Osteocyte (in vitro differentiated cells): ENCODE measurements at regions not wholly inside any gene's neighbourhood (a gene's known extent, or its start where the extent isn't known, plus 50 kb on each side); places are given as distances from the start of the nearest gene placed in this dataset.

Experiments
- DNase-seq: peaks from one replicate; pipeline ENCODE4 v3.0.0; 2021; ENCODE audit warnings: mixed read lengths; ENCODE audit not compliant: unreplicated experiment; ENCODE audit errors: extremely low spot score
- H3K27ac Mint-ChIP-seq: one replicate; pipeline ENCODE4 v1.8.0; 2021; ENCODE audit warnings: mild to moderate bottlenecking, mixed read lengths; ENCODE audit not compliant: unreplicated experiment
- H3K27me3 Mint-ChIP-seq: one replicate; pipeline ENCODE4 v1.8.0; 2021; ENCODE audit warnings: mixed read lengths; ENCODE audit not compliant: unreplicated experiment
- H3K36me3 Mint-ChIP-seq: one replicate; pipeline ENCODE4 v1.8.0; 2021; ENCODE audit warnings: mixed read lengths; ENCODE audit not compliant: unreplicated experiment
- H3K4me1 Mint-ChIP-seq: one replicate; pipeline ENCODE4 v1.8.0; 2021; ENCODE audit warnings: mixed read lengths; ENCODE audit not compliant: unreplicated experiment
- H3K4me3 Mint-ChIP-seq: one replicate; pipeline ENCODE4 v1.8.0; 2021; ENCODE audit warnings: mild to moderate bottlenecking, moderate library complexity, mixed read lengths; ENCODE audit not compliant: unreplicated experiment
- H3K9me3 Mint-ChIP-seq: one replicate; pipeline ENCODE4 v1.8.0; 2021; ENCODE audit warnings: mixed read lengths; ENCODE audit not compliant: unreplicated experiment
- CTCF ChIP-seq: fragments of 200-600 bp; sonication (generic); IDR thresholded peaks from 2 replicates; pipeline ENCODE4 v1.5.0; 2021; ENCODE audit warnings: antibody characterized with exemption, mild to moderate bottlenecking, moderate library complexity

- Mint-ChIP-seq H3K9me3 (no peaks in the 10 kb centered on the region), H3K27ac (no peak overlapping the region), H3K36me3 (no peaks in the 10 kb centered on the region), H3K27me3 (peaks cover 57% of the 10 kb centered on the region), H3K4me3 (no peak overlapping the region), H3K4me1 (no peaks in the 10 kb centered on the region)
- TF ChIP-seq CTCF: no peak
- no peak for DNase-seq
Observed at GRCh38 chr2:235373171-235373570, 120.7 kb upstream of the AGAP1 start.

- Mint-ChIP-seq H3K9me3 (no peaks in the 10 kb centered on the region), H3K4me3 (no peak overlapping the region), H3K36me3 (no peaks in the 10 kb centered on the region), H3K27ac (no peak overlapping the region), H3K27me3 (peaks cover 43% of the 10 kb centered on the region), H3K4me1 (no peaks in the 10 kb centered on the region)
- DNase-seq: no peak
- TF ChIP-seq CTCF: no peak
Observed at GRCh38 chr2:235377176-235377575, 116.7 kb upstream of the AGAP1 start.

GRCh38 chr2:235378246-235378645 lies 115.6 kb upstream of the AGAP1 start:
- no peak for TF ChIP-seq CTCF
- Mint-ChIP-seq H3K36me3 (no peaks in the 10 kb centered on the region), H3K27me3 (peaks cover 40% of the 10 kb centered on the region), H3K4me3 (no peak overlapping the region), H3K4me1 (no peaks in the 10 kb centered on the region), H3K9me3 (no peaks in the 10 kb centered on the region), H3K27ac (no peak overlapping the region)
- no peak for DNase-seq

GRCh38 chr2:235378944-235379343 lies 114.9 kb upstream of the AGAP1 start:
- DNase-seq: no peak
- Mint-ChIP-seq H3K9me3 (no peaks in the 10 kb centered on the region), H3K27me3 (peaks cover 38% of the 10 kb centered on the region), H3K36me3 (no peaks in the 10 kb centered on the region), H3K27ac (no peak overlapping the region), H3K4me1 (no peaks in the 10 kb centered on the region), H3K4me3 (no peak overlapping the region)
- TF ChIP-seq CTCF: no peak

GRCh38 chr2:235381261-235381912 lies 112.5 kb upstream of the AGAP1 start:
- no peak overlapping the region for H3K27ac Mint-ChIP-seq
- no peak overlapping the region for H3K4me3 Mint-ChIP-seq
- no peak for DNase-seq
- no peaks in the 10 kb centered on the region for H3K36me3 Mint-ChIP-seq
- H3K4me1 Mint-ChIP-seq: no peaks in the 10 kb centered on the region
- H3K27me3 Mint-ChIP-seq: peaks cover 27% of the 10 kb centered on the region
- no peak for TF ChIP-seq CTCF
- no peaks in the 10 kb centered on the region for H3K9me3 Mint-ChIP-seq
